ENCODE measurements at regions not wholly inside any gene's neighbourhood (a gene's known extent, or its start where the extent isn't known, plus 50 kb on each side); places are given as distances from the start of the nearest gene placed in this dataset.

DNA sequence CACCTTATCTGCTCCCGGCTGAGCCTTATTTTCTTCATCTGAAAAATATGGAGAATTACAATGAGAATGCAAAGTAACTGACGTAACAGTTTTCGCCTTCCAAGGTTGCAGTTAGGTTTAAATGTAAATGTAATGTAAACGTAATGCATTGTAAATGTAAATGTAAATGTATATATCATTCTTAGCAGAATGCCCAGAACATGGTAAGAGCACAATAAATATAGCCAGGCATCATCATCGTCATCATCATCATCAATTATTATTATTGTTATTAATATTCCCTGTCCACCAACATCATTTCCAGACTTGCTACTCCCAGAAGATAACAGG lies 770.0 kb downstream of the MED13L start:
- DNase-seq (ENCODE audit: low spot score), result no peak

DNA sequence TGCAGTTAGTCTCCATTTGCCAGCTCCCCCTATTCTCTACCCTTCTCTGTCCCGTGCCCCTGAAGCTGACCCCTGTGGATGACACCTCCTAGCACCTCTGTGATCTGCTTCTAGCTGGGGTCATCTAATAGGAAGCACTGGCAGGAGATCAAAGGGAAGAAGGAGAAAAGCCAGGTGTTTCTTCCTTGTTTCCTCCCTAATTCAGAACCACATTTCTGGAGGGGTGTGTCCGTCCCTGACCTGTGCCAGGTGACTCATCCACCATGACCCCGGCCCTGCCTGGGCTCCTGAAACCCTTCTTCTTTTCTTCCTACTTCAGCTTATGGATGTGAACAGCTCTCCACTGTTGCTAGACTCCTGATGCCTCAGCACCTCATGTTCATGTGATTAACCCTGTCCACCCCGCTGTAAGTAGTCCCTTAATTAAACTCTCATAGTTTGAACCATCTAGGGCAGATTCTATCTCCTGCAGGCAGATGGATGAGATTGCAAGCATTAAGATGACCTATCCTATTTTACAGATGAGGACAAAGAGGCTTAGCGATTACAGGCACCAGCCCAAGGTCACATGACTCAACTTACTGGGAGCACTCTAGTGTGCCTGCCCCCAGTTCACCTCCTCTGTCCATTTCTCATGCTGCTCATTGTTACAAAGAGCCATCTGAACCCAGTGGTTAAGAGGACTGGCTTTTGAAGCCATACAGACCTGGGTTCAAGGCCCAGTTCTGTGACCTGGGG lies 770.5 kb downstream of the MED13L start:
- no peak for DNase-seq (ENCODE audit: low spot score)

GRCh38 chr12:115504306-115505290 lies 772.9 kb downstream of the MED13L start:
- peak; percentile 30 for DNase-seq (ENCODE audit: low spot score)

DNA sequence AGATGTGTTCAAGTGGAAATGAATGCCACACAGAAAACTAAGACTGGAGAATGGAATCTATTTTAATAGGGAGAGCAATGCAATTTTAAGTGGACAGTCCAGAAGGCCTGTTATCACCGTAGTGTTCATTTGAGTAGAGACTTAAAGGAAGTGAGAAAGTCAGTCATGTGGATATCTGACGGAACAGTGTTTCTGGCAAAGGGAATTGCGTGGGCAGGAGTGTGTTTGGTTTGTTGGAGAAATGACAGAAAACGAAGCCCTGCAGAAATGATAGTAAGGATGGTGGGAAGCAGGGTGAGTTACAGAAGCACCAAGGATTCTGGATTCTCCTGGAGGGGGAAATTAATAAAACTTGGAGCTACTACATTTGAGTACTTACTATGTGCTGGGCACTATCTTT lies 776.6 kb downstream of the MED13L start:
- no peak for DNase-seq (ENCODE audit: low spot score)

DNA sequence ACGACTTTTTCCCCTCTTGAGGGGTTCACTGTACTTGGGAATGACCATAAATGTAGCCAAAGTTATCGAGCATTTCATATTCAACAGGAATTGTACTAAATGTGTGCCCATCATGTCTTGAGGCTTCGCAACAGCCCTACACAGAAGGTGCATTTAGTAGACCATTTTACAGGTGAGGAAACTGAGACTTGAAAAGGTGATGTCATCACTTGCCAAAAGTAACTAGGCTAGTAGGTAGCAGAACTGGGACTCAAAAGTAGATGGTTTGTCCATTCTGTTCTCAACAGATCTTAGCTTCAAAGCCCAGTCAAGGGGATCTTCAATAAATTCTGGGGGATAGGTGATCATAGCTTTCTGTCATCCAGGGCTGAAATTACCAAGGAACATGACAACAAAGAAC lies 782.2 kb downstream of the MED13L start:
- no peak for DNase-seq (ENCODE audit: low spot score)

DNA sequence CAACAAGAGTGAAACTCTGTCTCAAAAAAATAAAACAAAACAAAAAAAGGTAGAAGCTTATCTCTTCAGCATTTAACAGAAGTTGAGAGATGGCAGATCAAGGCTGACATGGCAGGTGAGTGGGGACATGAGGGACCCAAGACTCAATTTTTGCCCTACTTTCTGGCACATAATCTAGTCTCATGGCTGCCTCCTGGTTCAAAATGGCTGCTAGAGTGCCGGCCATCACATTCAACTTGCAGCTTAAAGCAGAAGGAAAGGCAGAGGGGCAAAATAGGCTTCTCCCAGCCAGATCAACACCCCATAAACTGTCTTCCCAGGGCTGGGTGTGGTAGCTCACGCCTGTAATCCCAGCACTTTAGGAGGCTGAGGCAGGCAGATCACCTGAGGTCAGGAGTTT lies 784.9 kb downstream of the MED13L start:
- no peak for DNase-seq (ENCODE audit: low spot score)

DNA sequence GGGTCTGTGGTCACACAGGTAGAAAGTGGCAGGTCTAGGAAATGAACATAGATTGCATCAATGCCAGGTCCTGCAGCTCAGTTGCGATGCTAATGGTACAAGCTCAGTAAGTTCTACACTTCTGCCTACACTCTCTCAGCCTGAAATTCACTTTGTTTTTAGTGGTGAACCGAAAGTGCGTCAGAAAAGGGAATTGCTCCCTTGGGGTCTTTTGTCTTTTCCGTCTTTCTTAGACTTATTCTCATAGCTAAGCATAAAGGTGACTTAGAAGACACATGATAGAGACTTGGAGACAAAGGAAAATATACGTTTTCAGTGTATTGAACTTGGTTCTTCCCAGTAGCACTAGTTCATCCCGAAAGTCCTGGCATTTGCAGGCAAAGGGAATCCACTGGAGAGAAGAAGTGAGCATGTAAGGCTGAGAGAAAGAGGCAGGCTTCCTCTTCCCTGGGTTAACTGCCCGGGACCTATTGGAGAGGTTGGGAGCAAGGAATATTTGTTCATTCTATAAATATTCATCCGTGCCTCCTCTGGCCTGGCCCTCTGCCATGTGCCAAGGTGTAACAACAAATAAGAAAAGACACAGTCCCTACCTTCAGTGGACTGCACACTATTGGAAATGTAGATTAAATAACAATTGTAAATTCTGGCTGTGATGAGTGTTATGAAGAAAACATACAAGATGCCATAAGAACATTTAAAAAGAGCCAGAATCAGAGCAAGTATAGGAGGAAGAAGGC lies 785.8 kb downstream of the MED13L start:
- no peak for DNase-seq (ENCODE audit: low spot score)

DNA sequence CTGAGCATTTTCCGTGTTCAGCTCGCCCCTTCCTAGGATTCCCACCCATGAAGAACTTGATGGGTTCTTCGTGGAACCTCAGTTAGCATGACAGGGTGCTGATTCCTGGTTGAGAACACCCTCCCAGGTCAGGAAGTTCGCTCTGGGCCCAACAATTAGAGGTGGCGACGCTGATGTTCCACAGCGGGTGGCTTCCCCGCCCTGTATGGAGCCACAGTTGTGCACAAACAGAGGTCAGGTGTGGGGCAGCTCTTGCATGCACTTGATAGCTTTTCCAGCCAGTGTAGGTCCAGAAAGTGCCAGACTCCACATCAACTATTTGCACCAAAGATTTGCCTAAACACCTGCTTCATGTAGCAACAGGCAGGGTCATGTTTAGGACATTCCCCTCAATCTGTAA lies 788.2 kb downstream of the MED13L start:
- DNase-seq (ENCODE audit: low spot score), result no peak

DNA sequence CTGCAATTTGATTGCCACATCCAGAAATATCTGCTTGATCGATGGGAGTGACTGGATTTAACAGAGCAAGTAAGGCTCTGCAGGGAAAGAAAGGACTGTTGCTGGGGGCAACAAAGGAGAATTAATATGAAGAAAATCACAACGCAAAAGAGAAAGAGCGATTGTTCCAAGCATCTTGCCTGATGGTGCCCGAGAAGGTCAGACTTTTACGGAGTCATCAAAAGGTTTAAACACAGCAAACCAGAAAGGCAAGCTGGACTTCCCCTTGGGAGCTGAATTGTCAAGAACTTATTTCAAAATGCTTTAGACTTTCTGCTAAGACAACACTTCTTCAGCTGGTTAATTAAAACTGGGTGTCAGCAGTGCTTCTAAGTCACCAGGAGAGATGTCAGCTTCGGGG lies 791.5 kb downstream of the MED13L start:
- DNase-seq (ENCODE audit: low spot score), result no peak

GRCh38 chr12:115485503-115485902 lies 792.0 kb downstream of the MED13L start:
- DNase-seq (ENCODE audit: low spot score), result no peak

DNA sequence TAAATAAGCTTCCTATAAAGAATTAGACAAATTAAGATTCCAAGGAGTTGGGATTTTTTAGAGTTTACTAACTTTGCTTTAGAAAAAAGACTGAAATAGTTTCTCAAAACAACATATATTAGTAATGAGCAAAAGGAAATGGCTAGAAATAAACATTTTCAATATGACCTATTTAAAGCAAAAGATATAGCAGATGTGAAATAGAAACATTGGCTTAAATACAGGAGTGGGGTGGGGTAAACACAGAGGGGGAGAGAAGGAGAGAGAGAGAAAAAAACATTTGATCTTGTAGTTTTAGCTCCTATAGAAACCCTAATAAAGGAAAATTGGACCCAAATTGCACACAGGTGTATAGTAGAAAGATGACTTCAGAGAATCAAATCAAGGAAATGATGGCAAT lies 794.5 kb downstream of the MED13L start:
- DNase-seq (ENCODE audit: low spot score), result no peak

DNA sequence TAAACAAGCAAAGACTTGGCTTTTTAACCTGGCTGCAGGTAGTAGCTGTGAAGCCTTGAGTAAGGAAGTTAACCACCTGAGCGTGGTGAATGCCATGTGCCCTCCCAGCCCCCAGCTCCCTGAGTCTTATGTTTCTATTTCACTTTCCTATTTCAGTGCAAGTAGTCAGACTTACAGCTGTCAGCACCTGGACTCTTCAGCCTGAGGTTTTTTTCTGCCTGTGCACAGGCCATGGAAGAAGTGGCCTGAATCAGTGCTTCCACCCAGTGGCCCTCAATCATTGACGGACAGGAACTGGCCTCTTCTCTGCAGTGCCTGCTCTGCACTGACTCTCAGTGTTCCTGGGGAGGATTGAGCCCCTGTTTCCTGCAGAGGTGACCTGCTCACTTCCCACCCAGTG lies 796.4 kb downstream of the MED13L start:
- no peak for DNase-seq (ENCODE audit: low spot score)

DNA sequence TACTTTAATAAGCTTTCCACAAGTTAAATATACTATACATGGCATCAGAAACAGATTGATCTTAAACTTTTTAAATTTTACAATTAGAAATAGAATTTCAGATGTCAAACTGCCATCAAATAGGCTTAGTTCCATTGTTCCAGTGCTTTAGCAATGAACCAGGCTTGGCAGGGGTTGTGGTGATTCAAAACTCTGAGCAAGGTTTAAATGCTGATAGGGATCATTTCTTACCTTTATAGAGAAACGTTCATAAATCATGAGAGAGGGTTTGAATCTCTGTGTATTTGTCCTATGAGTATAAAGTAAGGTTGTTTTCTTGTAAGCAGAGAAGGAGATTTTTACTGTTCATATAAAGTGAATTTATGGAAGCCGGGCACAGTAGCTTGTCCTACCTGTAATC lies 794.5 kb upstream of the TBX3 start:
- DNase-seq (ENCODE audit: low spot score), result no peak

DNA sequence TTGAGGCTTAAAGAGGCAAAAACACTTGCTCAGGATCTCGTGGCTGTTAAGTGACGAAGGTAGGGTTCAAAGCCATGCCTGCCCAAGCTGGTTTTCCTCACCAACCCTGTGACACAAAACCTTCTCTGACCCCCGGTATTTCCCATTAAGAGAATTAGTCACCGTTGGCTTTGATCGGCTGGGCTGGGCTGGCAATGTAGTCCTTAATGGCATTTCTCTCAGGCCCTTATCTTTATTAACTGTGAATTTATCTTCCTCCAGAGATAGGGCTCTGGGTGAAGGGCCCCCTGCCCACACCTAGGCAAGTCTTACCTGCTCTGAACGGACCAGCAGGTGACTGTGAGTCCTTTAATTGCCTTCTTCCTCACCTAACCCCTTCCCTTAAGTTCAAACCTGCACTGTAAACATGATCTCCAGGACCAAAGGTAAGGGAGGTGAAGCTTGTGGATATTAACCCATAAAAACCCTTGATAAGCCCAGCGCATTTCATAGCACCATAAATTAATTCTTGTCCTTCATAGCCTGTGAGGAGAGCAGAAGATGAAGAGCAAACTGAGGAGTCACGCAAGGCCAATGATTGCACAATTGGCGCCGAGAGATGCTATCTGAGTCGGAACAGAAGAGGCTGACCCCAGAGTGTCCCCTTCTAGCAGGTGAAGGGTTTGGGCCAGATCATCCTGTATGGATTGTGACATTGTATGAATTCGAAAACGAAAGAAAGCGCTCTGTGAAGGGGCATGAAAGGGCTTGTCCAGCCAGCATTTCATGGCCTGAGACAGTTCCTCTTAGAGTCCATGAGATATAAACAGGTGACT lies 790.8 kb upstream of the TBX3 start:
- no peak for DNase-seq (ENCODE audit: low spot score)

DNA sequence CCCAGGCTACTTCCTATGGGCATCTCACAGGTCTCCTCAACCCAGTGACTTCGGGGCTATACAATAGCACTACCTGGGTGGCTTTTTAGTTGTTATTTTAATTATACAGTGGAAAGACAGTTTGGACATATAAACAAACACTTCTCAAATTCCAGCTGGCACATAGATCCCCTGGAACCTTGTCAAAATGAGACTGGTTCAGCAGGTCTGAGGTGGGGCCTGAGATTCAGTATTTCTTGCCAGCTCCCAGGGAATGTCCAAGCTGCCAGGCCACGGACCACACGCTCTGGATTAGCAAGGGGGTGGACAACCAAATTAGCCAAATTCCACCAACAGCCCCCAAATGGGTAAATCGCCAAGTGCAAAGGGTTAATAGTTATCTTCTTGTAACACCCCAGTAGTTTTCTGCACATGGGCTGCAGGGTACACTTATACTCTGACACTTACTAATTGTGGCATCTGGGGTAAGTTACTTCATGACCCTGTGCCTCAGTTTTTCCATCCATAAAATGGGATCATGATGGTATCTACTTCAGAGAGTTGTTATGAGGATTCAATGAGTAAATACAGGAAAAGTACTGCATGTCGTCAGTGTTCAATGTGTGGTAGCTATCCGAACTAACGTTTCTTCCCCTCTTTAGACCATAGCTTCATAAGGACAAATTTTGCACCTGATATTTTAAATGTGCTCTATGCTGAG lies 789.4 kb upstream of the TBX3 start:
- no peak for DNase-seq (ENCODE audit: low spot score)

DNA sequence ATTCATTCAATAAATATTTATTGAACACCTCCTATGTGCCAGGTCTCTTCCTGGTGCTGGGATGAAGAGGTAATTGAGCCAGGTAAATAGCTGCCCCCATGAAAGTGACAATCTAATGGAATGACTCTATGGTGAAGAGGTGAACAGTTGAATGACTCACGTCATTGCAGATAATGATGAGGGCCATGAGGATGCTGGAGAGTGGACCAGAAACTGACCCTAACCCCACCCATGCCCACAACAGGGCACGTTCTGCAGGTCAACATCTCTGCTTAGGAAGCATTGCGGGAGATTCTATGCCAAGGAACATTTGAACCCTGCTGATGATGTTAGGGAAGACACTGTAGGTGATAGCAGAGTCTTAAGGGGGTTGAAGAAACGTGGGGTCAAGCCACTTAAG lies 788.9 kb upstream of the TBX3 start:
- no peak for DNase-seq (ENCODE audit: low spot score)

GRCh38 chr12:115470977-115471376 lies 787.0 kb upstream of the TBX3 start:
- DNase-seq (ENCODE audit: low spot score), result no peak

GRCh38 chr12:115470526-115470925 lies 786.6 kb upstream of the TBX3 start:
- no peak for DNase-seq (ENCODE audit: low spot score)

- no peak for DNase-seq (ENCODE audit: low spot score)
Observed at GRCh38 chr12:115468087-115468510, 784.1 kb upstream of the TBX3 start.

- DNase-seq (ENCODE audit: low spot score), result no peak
Observed at GRCh38 chr12:115467531-115467930, 783.6 kb upstream of the TBX3 start.

GRCh38 chr12:115466076-115466475 lies 782.1 kb upstream of the TBX3 start:
- DNase-seq (ENCODE audit: low spot score), result no peak

Measured in putamen (tissue), 1 donor.